HepG2 (cell line): ENCODE measurements at regions not wholly inside any gene's neighbourhood (a gene's known extent, or its start where the extent isn't known, plus 50 kb on each side); places are given as distances from the start of the nearest gene placed in this dataset.

Source experiments
- ATAC-seq: fragments of 200-7000 bp; cut with Tn5 transposase; 3 replicates; pipeline ENCODE4 v1.9.1; 2020; ENCODE audit warnings: mild to moderate bottlenecking, moderate library complexity
- BruUV-seq: library from RNA; stranded (reverse); fragments of 400-500 nt; replicated peaks from 2 replicates; lab custom pipeline; 2021; lab: Mats Ljungman, UMichigan
- CTCF ChIA-PET: fragments of 300-600 bp; formaldehyde crosslinking; extraction: SDS; loops from one replicate; lab custom pipeline; 2021; ENCODE audit warnings: low total read pairs, inconsistent platforms, low intra/inter-chr PET ratio; lab: Yijun Ruan, JAX
- POLR2A ChIA-PET: fragments of 350-600 bp; sonication (Branson Sonifier 250); formaldehyde crosslinking; loops from one replicate; lab custom pipeline; 2020; ENCODE audit warnings: antibody characterized with exemption, inconsistent platforms; lab: Yijun Ruan, JAX
- DNase-seq: peaks from one replicate; pipeline ENCODE4 v3.0.0-alpha.2; 2015; ENCODE audit warnings: low spot score
- FAIRE-seq: peaks from 3 replicates; lab custom pipeline; 2011; peaks lifted over from hg19 to GRCh38; lab: Jason Lieb, UNC
- H2AFZ ChIP-seq: one replicate; pipeline ENCODE4 v1.6.1; 2011; ENCODE audit warnings: low read length, inconsistent platforms
- H3K27ac ChIP-seq: fragments of 300-600 bp; 3 replicates; pipeline ENCODE4 v1.8.0; 2011; ENCODE audit warnings: mixed run types, mild to moderate bottlenecking, mixed read lengths, low read length, inconsistent platforms; ENCODE audit not compliant: insufficient read depth; ENCODE audit errors: extremely low read length
- H3K27me3 ChIP-seq, 2 experiments: fragments of 200-600 bp in 1 of 2; 2 replicates in 1 of 2; 3 replicates in 1 of 2; pipeline versions ENCODE4 v1.6.0 to v1.8.0; 2011; ENCODE audit warnings: low read length in 2 of 2, mild to moderate bottlenecking in 2 of 2, moderate library complexity in 2 of 2, inconsistent platforms in 1 of 2; ENCODE audit not compliant: insufficient read depth in 2 of 2, control insufficient read depth in 1 of 2
- H3K36me3 ChIP-seq, 2 experiments: fragments of 200-600 bp in 1 of 2; replicated peaks in 1 of 2; 2 replicates in 1 of 2; 3 replicates in 1 of 2; pipeline versions ENCODE4 v1.5.1 to v1.8.0; 2011; ENCODE audit warnings: low read length in 2 of 2, inconsistent platforms in 1 of 2; ENCODE audit not compliant: insufficient read depth in 2 of 2, control insufficient read depth in 1 of 2
- H3K4me1 ChIP-seq: 2 replicates; pipeline ENCODE4 v1.5.1; 2012; ENCODE audit warnings: low read length, inconsistent platforms; ENCODE audit not compliant: insufficient read depth
- H3K4me2 ChIP-seq: 2 replicates; pipeline ENCODE4 v1.6.0; 2011; ENCODE audit warnings: low read depth, low read length, inconsistent platforms
- H3K4me3 ChIP-seq, 3 experiments: fragments of 200-600 bp in 1 of 3; sonication (generic), shearing (Covaris generic) in 1 of 3; replicated peaks in 1 of 3; 2 replicates each; pipeline ENCODE4 v1.5.1; 2011 to 2016; ENCODE audit warnings: low read length in 3 of 3, inconsistent platforms in 2 of 3, low read depth in 2 of 3, mild to moderate bottlenecking in 2 of 3, control low read depth in 1 of 3, mixed read lengths in 1 of 3; ENCODE audit not compliant: insufficient read depth in 1 of 3
- H3K79me2 ChIP-seq: one replicate; pipeline ENCODE4 v1.6.1; 2011; ENCODE audit warnings: low read length, inconsistent platforms; ENCODE audit not compliant: insufficient read depth
- H3K9ac ChIP-seq: 2 replicates; pipeline ENCODE4 v1.6.0; 2011; ENCODE audit warnings: mild to moderate bottlenecking, low read depth, low read length, inconsistent platforms; ENCODE audit not compliant: insufficient read depth
- H3K9me3 ChIP-seq: 2 replicates; pipeline ENCODE4 v1.5.1; 2012; ENCODE audit warnings: mild to moderate bottlenecking, low read length
- H4K20me1 ChIP-seq: 2 replicates; pipeline ENCODE4 v1.6.0; 2011; ENCODE audit warnings: inconsistent platforms, mild to moderate bottlenecking, low read length, moderate library complexity; ENCODE audit not compliant: insufficient read depth
- E2F5 ChIP-seq: sonication (generic); formaldehyde crosslinking; conservative IDR thresholded peaks from 2 replicates; pipeline ENCODE4 v1.4.0; 2020; ENCODE audit warnings: missing genetic modification reagents
- ETV6 ChIP-seq: sonication (generic); formaldehyde crosslinking; conservative IDR thresholded peaks from 2 replicates; pipeline ENCODE4 v1.4.0; 2020; ENCODE audit warnings: missing genetic modification reagents
- MTA3 ChIP-seq: sonication (generic); formaldehyde crosslinking; IDR thresholded peaks from 2 replicates; pipeline ENCODE4 v1.4.0; 2020; ENCODE audit warnings: missing genetic modification reagents
- NCOA2 ChIP-seq: sonication (generic); formaldehyde crosslinking; IDR thresholded peaks from 2 replicates; pipeline ENCODE4 v1.8.0; 2022; ENCODE audit warnings: inconsistent platforms
- NFKB2 ChIP-seq: sonication (generic); formaldehyde crosslinking; IDR thresholded peaks from 2 replicates; pipeline ENCODE4 v1.4.0; 2020; ENCODE audit warnings: missing genetic modification reagents, borderline replicate concordance
- NFYC ChIP-seq: IDR thresholded peaks from 2 replicates; pipeline ENCODE4 v1.6.1; 2016; ENCODE audit warnings: missing genetic modification reagents, missing compliant biosample characterization
- PAX8 ChIP-seq: sonication (generic); formaldehyde crosslinking; IDR thresholded peaks from 2 replicates; pipeline ENCODE4 v1.8.0; 2022; ENCODE audit warnings: mild to moderate bottlenecking, missing genetic modification reagents, borderline replicate concordance
- TCF12 ChIP-seq, 2 experiments: fragments of 450-650 bp in 1 of 2; sonication (generic) in 1 of 2; formaldehyde crosslinking in 1 of 2; IDR thresholded peaks; 2 replicates each; pipeline versions ENCODE4 v1.6.1 to v1.8.0; 2017 to 2022; ENCODE audit warnings: antibody characterized with exemption in 1 of 2, mild to moderate bottlenecking in 1 of 2, missing genetic modification reagents in 1 of 2, moderate library complexity in 1 of 2
- TEAD3 ChIP-seq: optimal IDR thresholded peaks from 2 replicates; pipeline ENCODE3; 2016; ENCODE audit warnings: borderline replicate concordance
- ZNF30 ChIP-seq: sonication (generic); formaldehyde crosslinking; IDR thresholded peaks from 2 replicates; pipeline ENCODE4 v1.5.0; 2020; ENCODE audit warnings: mild to moderate bottlenecking, missing genetic modification reagents
- ZNF333 ChIP-seq: sonication (generic); formaldehyde crosslinking; IDR thresholded peaks from 2 replicates; pipeline ENCODE4 v1.4.0; 2020; ENCODE audit warnings: mild to moderate bottlenecking, missing genetic modification reagents, borderline replicate concordance
- ZNF598 ChIP-seq: sonication (generic); formaldehyde crosslinking; IDR thresholded peaks from 2 replicates; pipeline ENCODE4 v1.5.1; 2020; ENCODE audit warnings: mild to moderate bottlenecking, missing genetic modification reagents, borderline replicate concordance
- ZSCAN22 ChIP-seq: sonication (generic); formaldehyde crosslinking; IDR thresholded peaks from 2 replicates; pipeline ENCODE4 v1.4.0; 2020; ENCODE audit warnings: mild to moderate bottlenecking, missing genetic modification reagents
- ZSCAN9 ChIP-seq: IDR thresholded peaks from 2 replicates; pipeline ENCODE4 v1.6.1; 2016; ENCODE audit warnings: borderline replicate concordance
- WGBS: methylation state at CpG from one replicate; pipeline ENCODE4 v1.1.6; 2017; ENCODE audit warnings: low lambda C conversion rate; 5-methylcytosine and 5-hydroxymethylcytosine counted together
- in situ Hi-C: cut with HindIII; loops from 2 replicates; pipeline ENCODE4 v1.10.0; 2017; ENCODE audit warnings: low pct_unique_long_range_greater_than_20kb; ENCODE audit not compliant: extremely low pct_ligation_motif_present
- intact Hi-C: fragments of 100-400 bp; cut with micrococcal nuclease; formaldehyde crosslinking; loops from one replicate; pipeline ENCODE4 v1.10.0; 2022; ENCODE audit not compliant: unreplicated experiment
- TF ChIP-seq, protein P1 (sequence below): sonication (generic); formaldehyde crosslinking; IDR thresholded peaks from 2 replicates; pipeline ENCODE4 v1.4.0; 2020; ENCODE audit warnings: mild to moderate bottlenecking, missing genetic modification reagents, borderline replicate concordance
- TF ChIP-seq, protein P2 (sequence below): sonication (generic); formaldehyde crosslinking; IDR thresholded peaks from 2 replicates; pipeline ENCODE4 v1.8.0; 2022; ENCODE audit warnings: missing genetic modification reagents, mild to moderate bottlenecking, borderline replicate concordance

- under 1% methylated on average over 3 of the region's 3 CpGs for WGBS
- no TSS peak for BruUV-seq
- FAIRE-seq: no peak
- ChIA-PET CTCF (no interaction called here), POLR2A (no interaction called here)
- H3K79me2 ChIP-seq: no peaks in the 10 kb centered on the region
- no peaks in the 10 kb centered on the region for H3K36me3 ChIP-seq
- DNase-seq: no peak
- H3K27ac ChIP-seq: no peak overlapping the region
- no peaks in the 10 kb centered on the region for H3K4me1 ChIP-seq
- H3K9me3 ChIP-seq: no peaks in the 10 kb centered on the region
- H3K27me3 ChIP-seq: no peaks in the 10 kb centered on the region
- no peak overlapping the region for H2AFZ ChIP-seq
- H4K20me1 ChIP-seq: no peaks in the 10 kb centered on the region
- ATAC-seq: no peak
- intact Hi-C loops (no loop called here), in situ Hi-C loops (no loop called here)
- no peak for TF ChIP-seq PAX8 (CRISPR knock-in tag)
- TF ChIP-seq TEAD3 (CRISPR knock-in tag): no peak
- TF ChIP-seq, protein P1, sequence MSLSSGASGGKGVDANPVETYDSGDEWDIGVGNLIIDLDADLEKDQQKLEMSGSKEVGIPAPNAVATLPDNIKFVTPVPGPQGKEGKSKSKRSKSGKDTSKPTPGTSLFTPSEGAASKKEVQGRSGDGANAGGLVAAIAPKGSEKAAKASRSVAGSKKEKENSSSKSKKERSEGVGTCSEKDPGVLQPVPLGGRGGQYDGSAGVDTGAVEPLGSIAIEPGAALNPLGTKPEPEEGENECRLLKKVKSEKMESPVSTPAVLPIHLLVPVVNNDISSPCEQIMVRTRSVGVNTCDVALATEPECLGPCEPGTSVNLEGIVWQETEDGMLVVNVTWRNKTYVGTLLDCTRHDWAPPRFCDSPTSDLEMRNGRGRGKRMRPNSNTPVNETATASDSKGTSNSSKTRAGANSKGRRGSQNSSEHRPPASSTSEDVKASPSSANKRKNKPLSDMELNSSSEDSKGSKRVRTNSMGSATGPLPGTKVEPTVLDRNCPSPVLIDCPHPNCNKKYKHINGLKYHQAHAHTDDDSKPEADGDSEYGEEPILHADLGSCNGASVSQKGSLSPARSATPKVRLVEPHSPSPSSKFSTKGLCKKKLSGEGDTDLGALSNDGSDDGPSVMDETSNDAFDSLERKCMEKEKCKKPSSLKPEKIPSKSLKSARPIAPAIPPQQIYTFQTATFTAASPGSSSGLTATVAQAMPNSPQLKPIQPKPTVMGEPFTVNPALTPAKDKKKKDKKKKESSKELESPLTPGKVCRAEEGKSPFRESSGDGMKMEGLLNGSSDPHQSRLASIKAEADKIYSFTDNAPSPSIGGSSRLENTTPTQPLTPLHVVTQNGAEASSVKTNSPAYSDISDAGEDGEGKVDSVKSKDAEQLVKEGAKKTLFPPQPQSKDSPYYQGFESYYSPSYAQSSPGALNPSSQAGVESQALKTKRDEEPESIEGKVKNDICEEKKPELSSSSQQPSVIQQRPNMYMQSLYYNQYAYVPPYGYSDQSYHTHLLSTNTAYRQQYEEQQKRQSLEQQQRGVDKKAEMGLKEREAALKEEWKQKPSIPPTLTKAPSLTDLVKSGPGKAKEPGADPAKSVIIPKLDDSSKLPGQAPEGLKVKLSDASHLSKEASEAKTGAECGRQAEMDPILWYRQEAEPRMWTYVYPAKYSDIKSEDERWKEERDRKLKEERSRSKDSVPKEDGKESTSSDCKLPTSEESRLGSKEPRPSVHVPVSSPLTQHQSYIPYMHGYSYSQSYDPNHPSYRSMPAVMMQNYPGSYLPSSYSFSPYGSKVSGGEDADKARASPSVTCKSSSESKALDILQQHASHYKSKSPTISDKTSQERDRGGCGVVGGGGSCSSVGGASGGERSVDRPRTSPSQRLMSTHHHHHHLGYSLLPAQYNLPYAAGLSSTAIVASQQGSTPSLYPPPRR (CRISPR knock-in tag): no peak
- TF ChIP-seq, protein P2, sequence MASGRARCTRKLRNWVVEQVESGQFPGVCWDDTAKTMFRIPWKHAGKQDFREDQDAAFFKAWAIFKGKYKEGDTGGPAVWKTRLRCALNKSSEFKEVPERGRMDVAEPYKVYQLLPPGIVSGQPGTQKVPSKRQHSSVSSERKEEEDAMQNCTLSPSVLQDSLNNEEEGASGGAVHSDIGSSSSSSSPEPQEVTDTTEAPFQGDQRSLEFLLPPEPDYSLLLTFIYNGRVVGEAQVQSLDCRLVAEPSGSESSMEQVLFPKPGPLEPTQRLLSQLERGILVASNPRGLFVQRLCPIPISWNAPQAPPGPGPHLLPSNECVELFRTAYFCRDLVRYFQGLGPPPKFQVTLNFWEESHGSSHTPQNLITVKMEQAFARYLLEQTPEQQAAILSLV: no peak
- no peak for TF ChIP-seq ZSCAN22 (CRISPR knock-in tag)
- no peak for TF ChIP-seq NFKB2 (CRISPR knock-in tag)
- TF ChIP-seq ZNF598 (CRISPR knock-in tag): no peak
- no peak for TF ChIP-seq ZNF30 (CRISPR knock-in tag)
- TF ChIP-seq ZNF333 (CRISPR knock-in tag): no peak
- TF ChIP-seq ETV6 (CRISPR knock-in tag): no peak
- TF ChIP-seq TCF12 (IDR thresholded peaks at IDR 0.05): no peak
- TF ChIP-seq TCF12 (CRISPR knock-in tag; IDR thresholded peaks at IDR 0.05): no peak
- TF ChIP-seq NFYC (CRISPR knock-in tag): no peak
- no peak for TF ChIP-seq NCOA2
- TF ChIP-seq E2F5 (CRISPR knock-in tag): no peak
- TF ChIP-seq ZSCAN9 (CRISPR knock-in tag): no peak
- TF ChIP-seq MTA3: no peak
- TF ChIP-seq, all 625 proteins: peak for 0
- H3K9ac ChIP-seq: no peak overlapping the region
- H3K4me3 ChIP-seq: no peak overlapping the region
- H3K4me2 ChIP-seq: no peak overlapping the region
These were observed 83.8 kb upstream of the RASA1 start for GRCh38 chr5:87183896-87184295.
